PC-9 (cell line): ENCODE measurements at regions not wholly inside any gene's neighbourhood (a gene's known extent, or its start where the extent isn't known, plus 50 kb on each side); places are given as distances from the start of the nearest gene placed in this dataset.

ENCODE experiments used
- BruUV-seq: library from RNA; stranded (reverse); fragments of 400-500 nt; replicated peaks from 2 replicates; lab custom pipeline; 2021; lab: Mats Ljungman, UMichigan
- CTCF ChIA-PET: fragments of 300-600 bp; sonication (Branson Sonifier 250); formaldehyde crosslinking; loops from one replicate; lab custom pipeline; 2022; ENCODE audit warnings: antibody characterized with exemption; lab: Charles Lee
- POLR2A ChIA-PET: fragments of 300-600 bp; sonication (Branson Sonifier 250); formaldehyde crosslinking; loops from one replicate; lab custom pipeline; 2022; ENCODE audit warnings: antibody characterized with exemption; ENCODE audit not compliant: unreplicated experiment; lab: Charles Lee
- DNase-seq, 2 experiments: peaks; one replicate each; pipeline versions ENCODE4 v3.0.0 to v3.0.0-alpha.2; 2015 to 2022; ENCODE audit warnings: mixed read lengths in 1 of 2
- H2AFZ ChIP-seq: fragments of 200-600 bp; sonication (generic); 2 replicates; pipeline ENCODE4 v1.8.1; 2017; ENCODE audit warnings: antibody characterized with exemption
- H3F3A ChIP-seq: fragments of 200-600 bp; sonication (generic); 2 replicates; pipeline ENCODE4 v1.8.1; 2017; ENCODE audit warnings: antibody characterized with exemption, mild to moderate bottlenecking, low read depth; ENCODE audit not compliant: insufficient read depth
- H3K27ac ChIP-seq: fragments of 200-600 bp; sonication (generic); 2 replicates; pipeline ENCODE4 v1.6.1; 2016; ENCODE audit warnings: mixed run types
- H3K27me3 ChIP-seq: fragments of 200-600 bp; sonication (generic); 2 replicates; pipeline ENCODE4 v1.6.1; 2016; ENCODE audit warnings: low read depth, mixed run types; ENCODE audit not compliant: insufficient read depth
- H3K36me3 ChIP-seq: fragments of 200-600 bp; sonication (generic); 2 replicates; pipeline ENCODE4 v1.6.1; 2016; ENCODE audit warnings: low read depth, mixed run types
- H3K4me1 ChIP-seq: fragments of 200-600 bp; sonication (generic); replicated peaks from 2 replicates; pipeline ENCODE4 v1.6.1; 2016; ENCODE audit warnings: mixed run types; ENCODE audit not compliant: insufficient read depth
- H3K4me2 ChIP-seq: fragments of 200-600 bp; sonication (generic); 2 replicates; pipeline ENCODE4 v1.6.1; 2017; ENCODE audit warnings: mixed run types
- H3K4me3 ChIP-seq: fragments of 200-600 bp; sonication (generic); 2 replicates; pipeline ENCODE4 v1.6.1; 2016; ENCODE audit warnings: mixed run types
- H3K79me2 ChIP-seq: fragments of 200-600 bp; sonication (generic); 2 replicates; pipeline ENCODE4 v1.6.1; 2017; ENCODE audit warnings: low read depth, mixed run types
- H3K9me2 ChIP-seq: fragments of 200-600 bp; sonication (generic); 2 replicates; pipeline ENCODE4 v1.8.1; 2017; ENCODE audit warnings: mild to moderate bottlenecking; ENCODE audit not compliant: insufficient read depth
- H3K9me3 ChIP-seq: fragments of 200-600 bp; sonication (generic); 2 replicates; pipeline ENCODE4 v1.8.1; 2016; ENCODE audit warnings: low read depth; ENCODE audit not compliant: insufficient read depth
- H4K20me1 ChIP-seq: fragments of 200-600 bp; sonication (generic); 2 replicates; pipeline ENCODE4 v1.8.1; 2017; ENCODE audit not compliant: insufficient read depth
- CTCF ChIP-seq: fragments of 200-600 bp; sonication (generic); conservative IDR thresholded peaks from 2 replicates; pipeline ENCODE4 v1.6.1; 2017; ENCODE audit warnings: mixed run types, antibody characterized with exemption, mild to moderate bottlenecking, moderate library complexity
- EZH2 ChIP-seq: fragments of 200-600 bp; sonication (generic); IDR thresholded peaks from 2 replicates; pipeline ENCODE4 v1.8.0; 2017; ENCODE audit warnings: antibody characterized with exemption, low read depth
- intact Hi-C: fragments of 100-400 bp; cut with micrococcal nuclease; formaldehyde crosslinking; loops from one replicate; pipeline ENCODE4 v1.10.0; 2022; ENCODE audit not compliant: unreplicated experiment

DNA sequence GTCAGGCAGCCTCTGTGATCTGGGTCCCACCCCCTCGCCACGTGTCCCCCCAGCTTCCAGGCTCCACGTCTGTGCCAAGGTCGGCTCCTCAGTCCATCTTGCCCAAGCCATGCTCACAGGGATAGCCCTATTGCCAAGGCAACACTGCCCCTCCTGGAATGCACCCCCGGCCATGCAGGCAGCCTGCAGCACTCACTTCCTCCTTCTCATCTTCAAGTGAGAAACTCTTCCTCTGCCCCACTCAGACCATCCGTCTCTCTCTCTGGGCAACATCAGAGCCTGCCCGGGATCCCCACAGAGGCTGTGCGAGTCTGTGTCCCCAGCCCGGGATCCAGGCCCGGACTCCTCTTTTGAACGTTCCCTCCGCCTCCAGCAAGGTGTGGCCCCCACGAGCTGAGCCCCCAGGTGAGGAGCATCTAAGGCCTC lies 852.3 kb downstream of the BRD1 start:
- Histone ChIP-seq H3K4me1 (no peaks in the 10 kb centered on the region), H4K20me1 (peaks cover 4% of the 10 kb centered on the region; the same call in 1 of the 2 replicates), H3K9me3 (no peaks in the 10 kb centered on the region), H3F3A (no peaks in the 10 kb centered on the region), H2AFZ (no peak overlapping the region), H3K27ac (no peak overlapping the region), H3K4me3 (no peak overlapping the region), H3K27me3 (peaks cover 91% of the 10 kb centered on the region), H3K36me3 (no peaks in the 10 kb centered on the region), H3K79me2 (no peaks in the 10 kb centered on the region), H3K9me2 (no peaks in the 10 kb centered on the region), H3K4me2 (no peak overlapping the region)
- no peak for DNase-seq
- ChIA-PET POLR2A (no interaction called here), CTCF (no interaction called here)
- BruUV-seq: no TSS peak
- TF ChIP-seq EZH2: no peak
- TF ChIP-seq CTCF: no peak
- intact Hi-C loops: no loop called here

GRCh38 chr22:48974443-48975315 lies 853.0 kb downstream of the BRD1 start:
- no peak overlapping the region for H3K4me3 ChIP-seq
- H3K36me3 ChIP-seq: no peaks in the 10 kb centered on the region
- no peaks in the 10 kb centered on the region for H3K79me2 ChIP-seq
- BruUV-seq: no TSS peak
- no peaks in the 10 kb centered on the region for H3K9me3 ChIP-seq
- no peak overlapping the region for H3K27ac ChIP-seq
- H4K20me1 ChIP-seq: peaks cover 4% of the 10 kb centered on the region; the same call in 1 of the 2 replicates
- no peaks in the 10 kb centered on the region for H3K4me1 ChIP-seq
- no peaks in the 10 kb centered on the region for H3K9me2 ChIP-seq
- no peak for DNase-seq
- POLR2A ChIA-PET: no interaction called here
- TF ChIP-seq CTCF: no peak
- TF ChIP-seq EZH2: no peak
- intact Hi-C loops: no loop called here
- no peak overlapping the region for H3K4me2 ChIP-seq
- H3K27me3 ChIP-seq: peaks cover 84% of the 10 kb centered on the region
- H3F3A ChIP-seq: no peaks in the 10 kb centered on the region
- CTCF ChIA-PET: no interaction called here
- H2AFZ ChIP-seq: no peak overlapping the region

DNA sequence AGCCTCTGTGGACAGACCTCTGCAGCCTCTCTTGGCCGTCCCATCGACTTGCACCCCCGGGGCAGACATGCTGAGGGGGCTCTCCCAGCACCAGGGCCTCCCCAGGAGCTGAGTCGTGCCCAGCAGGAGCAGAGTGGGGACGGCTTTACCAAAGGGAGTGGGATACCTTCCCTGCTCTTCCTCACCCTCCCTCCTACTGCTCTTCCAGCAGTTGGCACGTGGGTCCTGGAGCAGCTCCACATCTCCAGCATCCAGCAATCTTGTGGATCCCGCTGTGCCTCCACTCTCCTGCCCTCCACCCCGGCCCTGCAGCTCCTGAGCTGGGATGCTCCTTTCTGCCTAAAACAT lies 854.0 kb downstream of the BRD1 start:
- H3K4me1 ChIP-seq: no peaks in the 10 kb centered on the region
- no TSS peak for BruUV-seq

More for the DNA sequence above, 854.0 kb downstream of the BRD1 start:
- no peaks in the 10 kb centered on the region for H3K79me2 ChIP-seq
- no peak for DNase-seq
- TF ChIP-seq EZH2 (no peak), CTCF (no peak)
- peaks cover 4% of the 10 kb centered on the region; the same call in 1 of the 2 replicates for H4K20me1 ChIP-seq
- no peaks in the 10 kb centered on the region for H3F3A ChIP-seq
- H3K9me2 ChIP-seq: no peaks in the 10 kb centered on the region
- ChIA-PET POLR2A (no interaction called here), CTCF (no interaction called here)
- H3K4me3 ChIP-seq: no peak overlapping the region
- H3K27me3 ChIP-seq: peaks cover 74% of the 10 kb centered on the region
- no peak overlapping the region for H2AFZ ChIP-seq
- H3K4me2 ChIP-seq: no peak overlapping the region
- no peak overlapping the region for H3K27ac ChIP-seq
- no peaks in the 10 kb centered on the region for H3K9me3 ChIP-seq
- no peaks in the 10 kb centered on the region for H3K36me3 ChIP-seq
- intact Hi-C loops: no loop called here
